ENCODE measurements at regions not wholly inside any gene's neighbourhood (a gene's known extent, or its start where the extent isn't known, plus 50 kb on each side); places are given as distances from the start of the nearest gene placed in this dataset.

DNA sequence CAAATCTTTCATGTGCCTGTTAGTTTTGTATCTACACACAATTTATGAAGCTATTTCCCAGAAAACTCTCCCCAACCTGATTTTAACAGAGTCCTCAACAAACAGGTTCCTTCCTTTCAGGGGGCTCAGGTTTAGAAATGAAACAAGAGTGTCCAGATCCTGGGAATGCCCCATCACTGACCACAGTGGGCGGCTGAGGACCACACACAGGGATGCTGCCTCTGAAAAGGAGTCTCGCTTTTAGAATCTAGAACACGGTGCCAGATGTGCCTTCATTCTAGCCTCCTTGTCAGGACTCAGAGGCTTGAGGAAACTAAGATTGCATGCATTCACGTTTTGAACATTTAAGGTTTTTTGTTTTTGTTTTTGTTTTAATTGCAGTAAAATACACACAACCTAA, 115.0 kb downstream of the FOXB1 start:
- no peak for TF ChIP-seq SUZ12 (IDR thresholded peaks at IDR 0.05)
- no peak for TF ChIP-seq ELF4 (IDR thresholded peaks at IDR 0.05)
- no peak for TF ChIP-seq TARDBP (IDR thresholded peaks at IDR 0.05)
- TF ChIP-seq HDGF (IDR thresholded peaks at IDR 0.05; ENCODE audit: borderline replicate concordance): no peak
- no peak for TF ChIP-seq PKNOX1 (IDR thresholded peaks at IDR 0.05)
- no peak for TF ChIP-seq FOXA1 (IDR thresholded peaks at IDR 0.05)
- TF ChIP-seq FOXM1 (IDR thresholded peaks at IDR 0.05; ENCODE audit: borderline replicate concordance): no peak
- no peak for TF ChIP-seq CTBP1 (IDR thresholded peaks at IDR 0.05; ENCODE audit: borderline replicate concordance)
- no peak for TF ChIP-seq BHLHE40 (IDR thresholded peaks at IDR 0.05; ENCODE audit: borderline replicate concordance)
- TF ChIP-seq ARNT (IDR thresholded peaks at IDR 0.05): no peak
- no peak for TF ChIP-seq L3MBTL2 (conservative IDR thresholded peaks at IDR 0.05)
- no peak for TF ChIP-seq SP1 (IDR thresholded peaks at IDR 0.05)
